Ascending aorta (tissue), 2 donors: ENCODE measurements at regions not wholly inside any gene's neighbourhood (a gene's known extent, or its start where the extent isn't known, plus 50 kb on each side); places are given as distances from the start of the nearest gene placed in this dataset.

ENCODE experiments used
- DNase-seq, 2 donors: peaks; one replicate each; pipeline ENCODE4 v3.0.0-alpha.2; 2019; ENCODE audit warnings: low spot score in 2 of 2
- H3K27ac ChIP-seq, 2 donors: fragments of 200-600 bp; sonication (generic); one replicate each; pipeline ENCODE4 v1.5.1; 2016 to 2017; ENCODE audit warnings: mild to moderate bottlenecking in 1 of 2
- H3K27me3 ChIP-seq: fragments of 200-600 bp; sonication (generic); one replicate; pipeline ENCODE4 v1.5.1; 2017
- H3K36me3 ChIP-seq, 2 donors: fragments of 200-600 bp; sonication (generic); one replicate each; pipeline ENCODE4 v1.5.1; 2016
- H3K4me1 ChIP-seq, 2 donors: fragments of 200-600 bp; sonication (generic); one replicate each; pipeline ENCODE4 v1.5.1; 2016 to 2017; ENCODE audit warnings: mild to moderate bottlenecking in 1 of 2
- H3K4me3 ChIP-seq, 2 donors: fragments of 200-600 bp; sonication (generic); one replicate each; pipeline ENCODE4 v1.5.1; 2016 to 2017; ENCODE audit warnings: mild to moderate bottlenecking in 1 of 2
- H3K9me3 ChIP-seq, 2 donors: fragments of 200-600 bp; sonication (generic); one replicate each; pipeline ENCODE4 v1.5.1; 2016
- CTCF ChIP-seq, 3 experiments: fragments of 200-600 bp in 2 of 3; fragments of 450-650 bp in 1 of 3; sonication (generic) in 2 of 3; IDR thresholded peaks; one replicate each; pipeline ENCODE4 v1.5.1; 2016 to 2019; ENCODE audit warnings: antibody characterized with exemption in 3 of 3, mild to moderate bottlenecking in 1 of 3, moderate library complexity in 1 of 3
- intact Hi-C: fragments of 100-400 bp; cut with DNase I; formaldehyde crosslinking; loops from one replicate; pipeline ENCODE4 v1.15.1; 2023

DNA sequence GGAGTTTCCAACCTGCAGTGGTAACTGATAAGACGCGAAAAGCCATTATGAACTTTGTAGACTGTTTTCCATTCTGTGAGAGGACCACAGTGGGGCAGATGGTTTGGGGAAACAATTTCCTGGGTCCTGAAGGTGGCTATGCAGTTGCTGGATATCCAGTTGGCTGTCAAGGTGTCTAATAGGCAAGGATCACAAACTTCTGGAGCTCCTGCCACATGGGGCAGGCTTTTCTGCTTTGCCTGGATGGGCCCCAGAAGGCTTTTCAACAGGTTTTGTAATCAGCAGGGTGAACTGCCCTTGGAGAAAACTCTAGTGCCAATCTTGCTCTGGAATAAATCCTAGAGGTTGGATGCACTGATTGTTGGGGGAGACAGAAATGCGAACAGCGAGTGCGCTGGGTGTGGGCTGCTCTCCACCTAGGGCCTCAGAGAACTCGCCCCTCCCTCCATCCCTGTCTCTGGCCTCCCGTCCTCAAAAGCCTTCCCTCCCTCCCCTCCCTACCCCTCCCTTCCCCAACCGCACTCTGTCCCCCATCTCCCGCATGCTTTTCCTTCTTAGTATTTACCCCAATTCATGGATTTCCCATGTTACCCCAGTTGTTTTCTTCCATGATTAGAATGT lies 210.3 kb upstream of the USP24 start:
- H3K36me3 ChIP-seq = no peaks in the 10 kb centered on the region
- H3K4me3 ChIP-seq = no peak overlapping the region
- H3K4me1 ChIP-seq = peaks cover 6 to 16% of the 10 kb centered on the region in 2 donors
- peaks cover 0 to 8% of the 10 kb centered on the region in 2 donors for H3K9me3 ChIP-seq
- peak in 1 of 3 experiments; percentile 23 for TF ChIP-seq CTCF (IDR thresholded peaks at IDR 0.05)
- no peaks in the 10 kb centered on the region for H3K27me3 ChIP-seq
- DNase-seq = no peak
- intact Hi-C loops = loop anchor here (5.0 to 10.0 kb wide), 5 partner anchors 162 to 647 kb away; partner anchors contain the start of gene USP24
- no peak overlapping the region for H3K27ac ChIP-seq

GRCh38 chr1:55423376-55423775 lies 208.2 kb upstream of the USP24 start:
- no peak for TF ChIP-seq CTCF (IDR thresholded peaks at IDR 0.05)
- no peak overlapping the region for H3K4me3 ChIP-seq
- H3K36me3 ChIP-seq = no peaks in the 10 kb centered on the region
- intact Hi-C loops = loop anchor here (10.0 kb wide), 1 partner anchor 209 kb away; the partner anchor contains the start of gene USP24
- no peak for DNase-seq
- peaks cover 0 to 8% of the 10 kb centered on the region in 2 donors for H3K9me3 ChIP-seq
- H3K27me3 ChIP-seq = no peaks in the 10 kb centered on the region
- H3K4me1 ChIP-seq = peaks cover 0 to 6% of the 10 kb centered on the region in 2 donors
- H3K27ac ChIP-seq = no peak overlapping the region

GRCh38 chr1:55420929-55421716 lies 206.0 kb upstream of the USP24 start:
- TF ChIP-seq CTCF (IDR thresholded peaks at IDR 0.05) = no peak
- no peak overlapping the region for H3K4me3 ChIP-seq
- intact Hi-C loops = loop anchor here (10.0 kb wide), 1 partner anchor 206 kb away; the partner anchor contains the start of gene USP24
- peaks cover 0 to 8% of the 10 kb centered on the region in 2 donors for H3K9me3 ChIP-seq
- no peaks in the 10 kb centered on the region for H3K27me3 ChIP-seq
- H3K4me1 ChIP-seq = no peaks in the 10 kb centered on the region
- no peak for DNase-seq
- H3K36me3 ChIP-seq = no peaks in the 10 kb centered on the region
- no peak overlapping the region for H3K27ac ChIP-seq

DNA sequence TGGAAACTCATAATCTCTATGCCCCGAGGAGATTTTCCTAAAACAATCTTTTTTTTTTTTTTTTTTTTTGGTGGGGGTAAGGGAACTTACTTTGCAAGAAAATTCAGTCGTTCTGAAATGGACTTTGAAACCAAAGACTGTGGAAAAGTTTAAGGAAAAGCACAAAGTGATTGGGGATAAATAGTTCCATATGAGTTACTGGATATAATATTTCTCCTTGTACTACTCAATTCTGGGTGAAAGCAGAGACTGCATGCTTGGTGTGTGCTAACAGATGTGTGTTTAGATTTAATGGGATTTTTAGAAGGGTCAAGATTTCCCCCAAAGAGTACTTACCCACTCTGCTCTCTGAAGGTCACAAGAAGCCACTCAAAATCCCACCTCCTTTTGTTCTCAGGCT lies 204.9 kb upstream of the USP24 start:
- Histone ChIP-seq H3K27ac (no peak overlapping the region), H3K9me3 (peaks cover 0 to 8% of the 10 kb centered on the region in 2 donors), H3K4me3 (no peak overlapping the region), H3K4me1 (no peaks in the 10 kb centered on the region), H3K27me3 (no peaks in the 10 kb centered on the region), H3K36me3 (no peaks in the 10 kb centered on the region)
- intact Hi-C loops = loop anchor here (10.0 kb wide), 1 partner anchor 205 kb away; the partner anchor contains the start of gene USP24
- TF ChIP-seq CTCF (IDR thresholded peaks at IDR 0.05) = no peak
- no peak for DNase-seq

GRCh38 chr1:55418208-55419000 lies 203.2 kb upstream of the USP24 start:
- Histone ChIP-seq H3K27ac (no peak overlapping the region), H3K27me3 (no peaks in the 10 kb centered on the region), H3K9me3 (peaks cover 0 to 8% of the 10 kb centered on the region in 2 donors), H3K4me3 (no peak overlapping the region), H3K4me1 (no peaks in the 10 kb centered on the region), H3K36me3 (no peaks in the 10 kb centered on the region)
- intact Hi-C loops = no loop called here
- DNase-seq = no peak
- TF ChIP-seq CTCF (IDR thresholded peaks at IDR 0.05) = no peak
